ENCODE measurements at regions not wholly inside any gene's neighbourhood (a gene's known extent, or its start where the extent isn't known, plus 50 kb on each side); places are given as distances from the start of the nearest gene placed in this dataset.

DNA sequence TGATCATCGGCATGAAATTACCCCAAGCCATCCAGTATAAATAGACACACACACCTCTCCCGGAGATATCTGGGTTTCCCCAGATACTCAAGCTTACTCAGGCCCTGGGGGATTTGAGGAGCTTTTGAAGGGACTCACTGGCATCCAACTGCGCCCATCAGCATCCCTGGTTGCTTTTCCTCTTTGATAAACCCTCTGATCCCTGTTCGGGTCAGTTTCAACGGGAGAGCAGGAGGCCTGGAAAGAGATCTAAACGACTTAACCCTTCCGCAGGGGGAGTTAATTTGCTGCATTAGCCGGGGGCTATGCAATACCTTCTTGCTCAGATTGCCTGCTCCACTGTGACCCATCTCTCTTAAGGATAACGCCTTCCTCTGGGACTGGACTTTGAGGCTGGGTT, 76.6 kb downstream of the MAF start:
- Histone ChIP-seq H3K27me3 (replicated peaks; ENCODE audit: control insufficient read depth, insufficient read depth, low read length) (no peaks in the 10 kb centered on the region; the same call in 1 of the 2 replicates), H3K4me3 (replicated peaks; ENCODE audit: low read depth, low read length) (no peak overlapping the region), H3K36me3 (ENCODE audit: control insufficient read depth, insufficient read depth, low read length) (no peaks in the 10 kb centered on the region)
- TF ChIP-seq, protein P1, sequence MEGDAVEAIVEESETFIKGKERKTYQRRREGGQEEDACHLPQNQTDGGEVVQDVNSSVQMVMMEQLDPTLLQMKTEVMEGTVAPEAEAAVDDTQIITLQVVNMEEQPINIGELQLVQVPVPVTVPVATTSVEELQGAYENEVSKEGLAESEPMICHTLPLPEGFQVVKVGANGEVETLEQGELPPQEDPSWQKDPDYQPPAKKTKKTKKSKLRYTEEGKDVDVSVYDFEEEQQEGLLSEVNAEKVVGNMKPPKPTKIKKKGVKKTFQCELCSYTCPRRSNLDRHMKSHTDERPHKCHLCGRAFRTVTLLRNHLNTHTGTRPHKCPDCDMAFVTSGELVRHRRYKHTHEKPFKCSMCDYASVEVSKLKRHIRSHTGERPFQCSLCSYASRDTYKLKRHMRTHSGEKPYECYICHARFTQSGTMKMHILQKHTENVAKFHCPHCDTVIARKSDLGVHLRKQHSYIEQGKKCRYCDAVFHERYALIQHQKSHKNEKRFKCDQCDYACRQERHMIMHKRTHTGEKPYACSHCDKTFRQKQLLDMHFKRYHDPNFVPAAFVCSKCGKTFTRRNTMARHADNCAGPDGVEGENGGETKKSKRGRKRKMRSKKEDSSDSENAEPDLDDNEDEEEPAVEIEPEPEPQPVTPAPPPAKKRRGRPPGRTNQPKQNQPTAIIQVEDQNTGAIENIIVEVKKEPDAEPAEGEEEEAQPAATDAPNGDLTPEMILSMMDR (IDR thresholded peaks at IDR 0.05; ENCODE audit: insufficient read depth, low read length, poor library complexity, severe bottlenecking) = no peak
- no peak for DNase-seq (ENCODE audit: extremely low read depth, insufficient read length)

DNA sequence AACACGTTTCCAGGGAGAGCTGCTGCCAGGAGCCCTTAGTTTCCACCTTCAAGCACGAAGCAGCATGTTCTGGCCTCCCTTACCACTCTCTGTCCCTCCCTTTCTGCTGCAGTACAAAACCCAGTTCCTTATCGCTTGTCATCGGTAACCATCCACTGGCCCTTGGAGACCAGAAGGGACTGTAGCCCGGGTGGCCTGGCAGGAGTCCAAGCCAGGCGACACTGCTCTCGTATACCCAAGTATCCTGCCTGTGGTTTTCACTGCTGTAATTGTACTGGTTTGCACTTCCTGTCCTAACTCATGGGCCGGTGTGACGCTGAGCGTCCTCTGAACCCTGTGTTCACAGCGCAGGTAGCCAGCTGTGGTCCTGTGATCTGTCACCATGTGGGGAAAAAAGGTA, 81.1 kb downstream of the MAF start:
- Histone ChIP-seq H3K4me3 (replicated peaks; ENCODE audit: low read depth, low read length) (no peak overlapping the region), H3K36me3 (ENCODE audit: control insufficient read depth, insufficient read depth, low read length) (no peaks in the 10 kb centered on the region), H3K27me3 (replicated peaks; ENCODE audit: control insufficient read depth, insufficient read depth, low read length) (no peaks in the 10 kb centered on the region; the same call in 1 of the 2 replicates)
- TF ChIP-seq, protein P1 (IDR thresholded peaks at IDR 0.05; ENCODE audit: insufficient read depth, low read length, poor library complexity, severe bottlenecking) = no peak
- DNase-seq (ENCODE audit: extremely low read depth, insufficient read length) = no peak

DNA sequence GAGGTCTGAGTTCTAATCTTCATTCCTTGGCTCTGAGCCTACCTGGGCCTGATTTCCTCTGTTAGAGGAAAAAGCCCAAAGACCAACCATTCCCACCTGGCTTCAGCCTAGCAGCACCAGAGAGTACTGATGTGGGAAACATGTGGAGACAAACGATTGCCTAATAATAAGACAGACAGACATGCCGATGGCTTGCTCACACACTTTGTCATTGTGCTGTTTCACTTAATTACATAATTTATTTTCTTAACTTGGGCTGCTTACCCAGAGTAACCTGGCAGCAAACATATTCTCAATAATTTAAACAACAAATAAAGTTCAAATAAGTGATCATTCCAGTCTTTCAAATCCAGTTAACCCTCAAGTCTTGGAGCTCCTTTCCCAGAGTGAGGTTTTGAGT, 83.4 kb downstream of the MAF start:
- Histone ChIP-seq H3K36me3 (ENCODE audit: control insufficient read depth, insufficient read depth, low read length) (no peaks in the 10 kb centered on the region), H3K4me3 (replicated peaks; ENCODE audit: low read depth, low read length) (no peak overlapping the region), H3K27me3 (replicated peaks; ENCODE audit: control insufficient read depth, insufficient read depth, low read length) (no peaks in the 10 kb centered on the region; the same call in none of the 2 replicates)
- DNase-seq (ENCODE audit: extremely low read depth, insufficient read length) = no peak
- TF ChIP-seq, protein P1 (IDR thresholded peaks at IDR 0.05; ENCODE audit: insufficient read depth, low read length, poor library complexity, severe bottlenecking) = no peak

DNA sequence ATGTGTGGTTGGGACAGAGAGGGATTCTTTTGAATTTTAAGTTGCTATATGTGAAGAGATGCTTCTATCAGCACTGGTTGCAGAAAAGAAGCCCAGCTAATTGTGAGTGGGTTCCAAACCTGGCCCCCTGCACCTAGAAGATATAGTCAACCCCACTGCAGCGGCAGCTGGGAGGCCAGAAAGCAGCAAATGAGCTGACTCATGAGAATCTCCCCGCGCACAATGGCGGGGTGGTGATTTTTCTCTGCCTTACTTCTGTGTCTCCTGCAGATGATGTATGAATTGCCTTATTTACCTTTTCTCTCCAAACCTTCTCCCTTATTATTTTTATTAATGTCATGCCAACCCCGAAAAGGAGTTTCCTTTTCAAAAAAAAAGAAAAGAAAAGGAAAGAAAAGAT, 89.7 kb downstream of the MAF start:
- H3K4me3 ChIP-seq (replicated peaks; ENCODE audit: low read depth, low read length) = no peak overlapping the region
- H3K27me3 ChIP-seq (replicated peaks; ENCODE audit: control insufficient read depth, insufficient read depth, low read length) = no peaks in the 10 kb centered on the region; the same call in none of the 2 replicates
- H3K36me3 ChIP-seq (ENCODE audit: control insufficient read depth, insufficient read depth, low read length) = no peaks in the 10 kb centered on the region
- DNase-seq (ENCODE audit: extremely low read depth, insufficient read length) = no peak
- TF ChIP-seq, protein P1 (IDR thresholded peaks at IDR 0.05; ENCODE audit: insufficient read depth, low read length, poor library complexity, severe bottlenecking) = no peak

DNA sequence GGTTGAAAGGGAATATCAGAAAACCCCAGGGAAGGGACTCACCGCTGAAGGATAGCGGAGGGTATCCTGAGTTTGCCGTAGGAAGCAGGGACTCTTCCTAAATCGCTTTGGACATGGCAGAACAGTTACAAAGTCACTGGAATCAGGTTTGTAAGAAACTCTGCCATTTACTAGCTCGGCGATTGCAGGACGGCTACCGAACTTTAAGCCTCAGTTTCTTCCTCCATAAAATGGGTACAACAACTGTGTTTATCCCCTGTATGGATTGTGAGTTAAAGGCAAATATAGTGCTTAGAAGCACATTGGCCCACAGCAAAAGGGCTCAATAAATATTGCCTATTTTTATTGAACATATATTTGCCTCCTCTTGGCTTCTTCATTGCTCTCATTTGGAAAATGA, 90.6 kb downstream of the MAF start:
- Histone ChIP-seq H3K36me3 (ENCODE audit: control insufficient read depth, insufficient read depth, low read length) (no peaks in the 10 kb centered on the region), H3K4me3 (replicated peaks; ENCODE audit: low read depth, low read length) (no peak overlapping the region), H3K27me3 (replicated peaks; ENCODE audit: control insufficient read depth, insufficient read depth, low read length) (no peaks in the 10 kb centered on the region; the same call in none of the 2 replicates)
- TF ChIP-seq, protein P1 (IDR thresholded peaks at IDR 0.05; ENCODE audit: insufficient read depth, low read length, poor library complexity, severe bottlenecking) = no peak
- DNase-seq (ENCODE audit: extremely low read depth, insufficient read length) = no peak

DNA sequence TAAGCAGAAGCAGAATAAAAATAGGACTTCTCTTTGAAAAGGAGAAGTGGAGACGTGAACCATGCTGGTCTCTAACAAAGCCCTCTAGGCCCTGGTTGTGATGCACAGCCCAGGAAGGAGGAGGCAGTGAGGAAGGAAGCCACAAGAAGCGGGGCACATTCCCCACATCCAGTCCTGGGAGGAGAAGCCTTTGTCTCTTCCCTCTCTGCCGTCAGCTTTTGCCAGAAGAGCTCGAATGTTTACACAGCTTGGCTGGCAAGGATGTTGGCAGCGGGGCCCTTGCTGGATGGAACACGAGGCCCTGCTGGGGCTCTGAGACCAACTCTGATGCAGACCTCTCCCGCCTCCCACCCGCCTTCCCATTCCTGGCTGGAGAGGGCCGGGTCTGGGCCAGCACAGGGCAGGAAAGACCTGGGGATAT, 91.3 kb downstream of the MAF start:
- Histone ChIP-seq H3K36me3 (ENCODE audit: control insufficient read depth, insufficient read depth, low read length) (no peaks in the 10 kb centered on the region), H3K4me3 (replicated peaks; ENCODE audit: low read depth, low read length) (no peak overlapping the region), H3K27me3 (replicated peaks; ENCODE audit: control insufficient read depth, insufficient read depth, low read length) (no peaks in the 10 kb centered on the region; the same call in none of the 2 replicates)
- TF ChIP-seq, protein P1 (IDR thresholded peaks at IDR 0.05; ENCODE audit: insufficient read depth, low read length, poor library complexity, severe bottlenecking) = no peak
- DNase-seq (ENCODE audit: extremely low read depth, insufficient read length) = no peak
